ENCODE measurements at regions not wholly inside any gene's neighbourhood (a gene's known extent, or its start where the extent isn't known, plus 50 kb on each side); places are given as distances from the start of the nearest gene placed in this dataset.
"Not testable (repeated sequence)": the region's sequence is repeated elsewhere in the genome, so short reads cannot be mapped to it uniquely, and the experiment has no call there.

- DNase-seq = not testable (repeated sequence)
Observed at GRCh38 chr17:20387549-20387948, 79.8 kb downstream of the LGALS9B start.

GRCh38 chr17:20381358-20382300 is 85.7 kb downstream of the LGALS9B start:
- peak; percentile 52 to 77 for DNase-seq

- not testable (repeated sequence) for DNase-seq
Observed at GRCh38 chr17:20380625-20381024, 86.7 kb downstream of the LGALS9B start.

GRCh38 chr17:20379251-20379650 is 88.1 kb downstream of the LGALS9B start:
- not testable (repeated sequence) for DNase-seq

GRCh38 chr17:20376642-20377041 is 90.7 kb downstream of the LGALS9B start:
- peak; percentile 74 to 84 for DNase-seq

GRCh38 chr17:20375745-20376144 is 91.6 kb downstream of the LGALS9B start:
- not testable (repeated sequence) for DNase-seq

Measured in NCI-H524 (cell line).